ENCODE measurements at regions not wholly inside any gene's neighbourhood (a gene's known extent, or its start where the extent isn't known, plus 50 kb on each side); places are given as distances from the start of the nearest gene placed in this dataset.

- no peak overlapping the region for H3K27ac ChIP-seq (ENCODE audit: low read length)
- H2AFZ ChIP-seq (ENCODE audit: low read depth, low read length) = no peak overlapping the region
- H3F3A ChIP-seq (ENCODE audit: insufficient read depth, low read length, poor library complexity, severe bottlenecking) = no peaks in the 10 kb centered on the region
- H3K9ac ChIP-seq (ENCODE audit: low read length) = no peak overlapping the region
- no peak overlapping the region for H3K4me3 ChIP-seq (ENCODE audit: low read length)
- H3K36me3 ChIP-seq (ENCODE audit: insufficient read depth, low read length) = no peaks in the 10 kb centered on the region
- H3K9me2 ChIP-seq (ENCODE audit: insufficient read depth, low read length) = no peaks in the 10 kb centered on the region
- no peaks in the 10 kb centered on the region for H3K9me3 ChIP-seq (ENCODE audit: low read length)
- no peaks in the 10 kb centered on the region for H4K20me1 ChIP-seq (ENCODE audit: insufficient read depth)
- no peak for TF ChIP-seq POLR2AphosphoS5 (IDR thresholded peaks at IDR 0.05)
- no peak for TF ChIP-seq EZH2 (IDR thresholded peaks at IDR 0.05; ENCODE audit: borderline replicate concordance, insufficient read depth, low read length, poor library complexity, severe bottlenecking)
- TF ChIP-seq MXI1 (conservative IDR thresholded peaks at IDR 0.05; ENCODE audit: poor library complexity, severe bottlenecking) = no peak
- TF ChIP-seq TAF1 (IDR thresholded peaks at IDR 0.05; ENCODE audit: low read depth) = no peak
- TF ChIP-seq CTCF (IDR thresholded peaks at IDR 0.05; ENCODE audit: poor library complexity, severe bottlenecking) = no peak
- TF ChIP-seq, protein P1, sequence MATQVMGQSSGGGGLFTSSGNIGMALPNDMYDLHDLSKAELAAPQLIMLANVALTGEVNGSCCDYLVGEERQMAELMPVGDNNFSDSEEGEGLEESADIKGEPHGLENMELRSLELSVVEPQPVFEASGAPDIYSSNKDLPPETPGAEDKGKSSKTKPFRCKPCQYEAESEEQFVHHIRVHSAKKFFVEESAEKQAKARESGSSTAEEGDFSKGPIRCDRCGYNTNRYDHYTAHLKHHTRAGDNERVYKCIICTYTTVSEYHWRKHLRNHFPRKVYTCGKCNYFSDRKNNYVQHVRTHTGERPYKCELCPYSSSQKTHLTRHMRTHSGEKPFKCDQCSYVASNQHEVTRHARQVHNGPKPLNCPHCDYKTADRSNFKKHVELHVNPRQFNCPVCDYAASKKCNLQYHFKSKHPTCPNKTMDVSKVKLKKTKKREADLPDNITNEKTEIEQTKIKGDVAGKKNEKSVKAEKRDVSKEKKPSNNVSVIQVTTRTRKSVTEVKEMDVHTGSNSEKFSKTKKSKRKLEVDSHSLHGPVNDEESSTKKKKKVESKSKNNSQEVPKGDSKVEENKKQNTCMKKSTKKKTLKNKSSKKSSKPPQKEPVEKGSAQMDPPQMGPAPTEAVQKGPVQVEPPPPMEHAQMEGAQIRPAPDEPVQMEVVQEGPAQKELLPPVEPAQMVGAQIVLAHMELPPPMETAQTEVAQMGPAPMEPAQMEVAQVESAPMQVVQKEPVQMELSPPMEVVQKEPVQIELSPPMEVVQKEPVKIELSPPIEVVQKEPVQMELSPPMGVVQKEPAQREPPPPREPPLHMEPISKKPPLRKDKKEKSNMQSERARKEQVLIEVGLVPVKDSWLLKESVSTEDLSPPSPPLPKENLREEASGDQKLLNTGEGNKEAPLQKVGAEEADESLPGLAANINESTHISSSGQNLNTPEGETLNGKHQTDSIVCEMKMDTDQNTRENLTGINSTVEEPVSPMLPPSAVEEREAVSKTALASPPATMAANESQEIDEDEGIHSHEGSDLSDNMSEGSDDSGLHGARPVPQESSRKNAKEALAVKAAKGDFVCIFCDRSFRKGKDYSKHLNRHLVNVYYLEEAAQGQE (IDR thresholded peaks at IDR 0.05; ENCODE audit: borderline replicate concordance) = no peak
- TF ChIP-seq SMC3 (conservative IDR thresholded peaks at IDR 0.05; ENCODE audit: poor library complexity) = no peak
- no peak for TF ChIP-seq EP300 (conservative IDR thresholded peaks at IDR 0.05; ENCODE audit: poor library complexity, severe bottlenecking)
- no peak for TF ChIP-seq RAD21 (conservative IDR thresholded peaks at IDR 0.05)
- H3K4me2 ChIP-seq (ENCODE audit: low read length) = no peak overlapping the region
- H3K27me3 ChIP-seq (ENCODE audit: insufficient read depth, low read depth, low read length) = no peaks in the 10 kb centered on the region
- no peaks in the 10 kb centered on the region for H3K79me2 ChIP-seq (replicated peaks; ENCODE audit: insufficient read depth, low read length)
Observed at GRCh38 chr6:163719028-163719742, 304.7 kb downstream of the QKI start.

DNA sequence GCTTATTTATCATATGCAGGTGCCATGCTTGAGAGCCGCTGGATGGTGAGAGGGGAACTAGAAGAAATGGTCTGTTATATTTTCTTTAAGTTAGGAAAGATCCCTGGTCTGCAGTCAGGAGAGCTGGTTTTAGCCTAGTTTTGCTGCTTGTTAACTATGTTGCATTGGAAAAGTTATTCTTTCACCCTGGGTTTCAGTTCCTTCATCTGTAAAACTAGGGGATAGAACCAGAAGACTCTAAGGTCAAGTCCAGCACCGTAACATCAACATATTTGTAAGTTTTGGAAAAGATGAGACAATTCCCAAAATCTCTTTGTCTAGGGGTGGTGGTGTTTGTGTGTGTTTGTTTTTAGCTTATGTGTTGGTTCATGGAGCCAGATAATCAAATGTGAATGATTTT, 304.0 kb downstream of the QKI start:
- no peak overlapping the region for H3K4me3 ChIP-seq (ENCODE audit: low read length)
- no peaks in the 10 kb centered on the region for H3K79me2 ChIP-seq (replicated peaks; ENCODE audit: insufficient read depth, low read length)
- H3K9me2 ChIP-seq (ENCODE audit: insufficient read depth, low read length) = no peaks in the 10 kb centered on the region
- no peaks in the 10 kb centered on the region for H3F3A ChIP-seq (ENCODE audit: insufficient read depth, low read length, poor library complexity, severe bottlenecking)
- H3K9me3 ChIP-seq (ENCODE audit: low read length) = no peaks in the 10 kb centered on the region
- H3K4me2 ChIP-seq (ENCODE audit: low read length) = no peak overlapping the region
- no peak overlapping the region for H3K9ac ChIP-seq (ENCODE audit: low read length)
- no peaks in the 10 kb centered on the region for H4K20me1 ChIP-seq (ENCODE audit: insufficient read depth)
- H3K27me3 ChIP-seq (ENCODE audit: insufficient read depth, low read depth, low read length) = no peaks in the 10 kb centered on the region
- no peak overlapping the region for H3K27ac ChIP-seq (ENCODE audit: low read length)
- no peak overlapping the region for H2AFZ ChIP-seq (ENCODE audit: low read depth, low read length)
- TF ChIP-seq CTCF (IDR thresholded peaks at IDR 0.05; ENCODE audit: poor library complexity, severe bottlenecking) = no peak
- TF ChIP-seq EP300 (conservative IDR thresholded peaks at IDR 0.05; ENCODE audit: poor library complexity, severe bottlenecking) = no peak
- no peak for TF ChIP-seq EZH2 (IDR thresholded peaks at IDR 0.05; ENCODE audit: borderline replicate concordance, insufficient read depth, low read length, poor library complexity, severe bottlenecking)
- TF ChIP-seq TAF1 (IDR thresholded peaks at IDR 0.05; ENCODE audit: low read depth) = no peak
- TF ChIP-seq RAD21 (conservative IDR thresholded peaks at IDR 0.05) = no peak
- H3K36me3 ChIP-seq (ENCODE audit: insufficient read depth, low read length) = no peaks in the 10 kb centered on the region

Data from neural cell (in vitro differentiated cells).